Calu3 (cell line): ENCODE measurements at regions not wholly inside any gene's neighbourhood (a gene's known extent, or its start where the extent isn't known, plus 50 kb on each side); places are given as distances from the start of the nearest gene placed in this dataset.

Source experiments
- BruUV-seq: library from RNA; stranded (reverse); fragments of 400-500 nt; replicated peaks from 2 replicates; lab custom pipeline; 2021; lab: Mats Ljungman, UMichigan
- CTCF ChIA-PET: fragments of 300-600 bp; sonication (Branson Sonifier 250); formaldehyde crosslinking; loops from one replicate; lab custom pipeline; 2022; ENCODE audit warnings: antibody characterized with exemption; lab: Charles Lee
- DNase-seq: peaks from one replicate; pipeline ENCODE4 v3.0.0; 2022
- H3K27ac Mint-ChIP-seq: one replicate; pipeline ENCODE4 v1.8.0; 2022; ENCODE audit warnings: mixed read lengths; ENCODE audit not compliant: unreplicated experiment
- H3K27me3 Mint-ChIP-seq: one replicate; pipeline ENCODE4 v1.8.0; 2022; ENCODE audit warnings: mixed read lengths; ENCODE audit not compliant: unreplicated experiment
- H3K36me3 Mint-ChIP-seq: one replicate; pipeline ENCODE4 v1.8.0; 2022; ENCODE audit warnings: mild to moderate bottlenecking, moderate library complexity, mixed read lengths; ENCODE audit not compliant: insufficient read depth, unreplicated experiment
- H3K4me1 Mint-ChIP-seq: one replicate; pipeline ENCODE4 v1.8.0; 2022; ENCODE audit warnings: mild to moderate bottlenecking, low read depth, mixed read lengths; ENCODE audit not compliant: unreplicated experiment
- H3K4me3 Mint-ChIP-seq: one replicate; pipeline ENCODE4 v1.8.0; 2022; ENCODE audit warnings: mild to moderate bottlenecking, low read depth, moderate library complexity, mixed read lengths; ENCODE audit not compliant: unreplicated experiment
- H3K9me3 Mint-ChIP-seq: one replicate; pipeline ENCODE4 v1.8.0; 2022; ENCODE audit warnings: low read depth, mixed read lengths; ENCODE audit not compliant: unreplicated experiment
- intact Hi-C: fragments of 100-400 bp; cut with micrococcal nuclease; formaldehyde crosslinking; loops from one replicate; pipeline ENCODE4 v1.10.0; 2022; ENCODE audit not compliant: unreplicated experiment
- TF ChIP-seq, protein P1 (sequence below): fragments of 200-600 bp; IDR thresholded peaks from one replicate; pipeline ENCODE4 v1.8.0; 2022; ENCODE audit warnings: antibody characterized with exemption; ENCODE audit not compliant: unreplicated experiment

DNA sequence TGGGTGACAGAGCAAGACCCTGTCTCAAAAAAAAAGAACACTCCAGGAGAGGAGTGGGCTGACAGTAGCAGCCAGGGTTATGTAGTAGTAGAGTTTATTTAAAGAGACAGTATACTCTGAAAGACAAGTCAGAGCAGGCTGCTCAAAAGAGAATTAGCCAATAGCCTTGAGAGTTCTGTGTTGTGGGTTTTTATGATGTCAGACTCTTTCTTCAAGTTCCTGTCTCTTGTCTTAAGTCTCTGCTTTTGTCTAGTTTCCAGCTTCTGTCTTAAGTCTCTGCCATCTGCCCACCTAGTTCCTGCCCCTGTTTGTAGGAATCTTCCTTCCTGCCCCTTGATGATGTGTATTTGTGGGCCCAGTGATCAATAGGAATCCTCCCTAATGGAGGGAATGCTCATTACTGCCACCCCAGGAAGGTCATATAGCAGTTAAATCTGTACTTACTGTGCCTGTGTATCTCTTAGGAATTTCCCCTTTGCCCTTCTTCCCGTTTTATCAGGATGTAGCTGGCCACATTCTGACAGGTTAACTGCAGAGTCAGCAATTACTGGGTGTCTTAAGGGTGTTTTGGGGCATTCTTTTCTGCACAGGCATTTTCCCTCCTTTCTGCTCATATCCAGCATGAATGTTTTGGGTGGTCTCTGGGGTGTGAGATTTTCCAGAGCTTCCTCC is 580.5 kb upstream of the SGCD start:
- H3K4me3 Mint-ChIP-seq, result no peak overlapping the region
- no TSS peak for BruUV-seq
- H3K9me3 Mint-ChIP-seq, result peaks cover 9% of the 10 kb centered on the region
- no peak overlapping the region for H3K27ac Mint-ChIP-seq
- TF ChIP-seq, protein P1, sequence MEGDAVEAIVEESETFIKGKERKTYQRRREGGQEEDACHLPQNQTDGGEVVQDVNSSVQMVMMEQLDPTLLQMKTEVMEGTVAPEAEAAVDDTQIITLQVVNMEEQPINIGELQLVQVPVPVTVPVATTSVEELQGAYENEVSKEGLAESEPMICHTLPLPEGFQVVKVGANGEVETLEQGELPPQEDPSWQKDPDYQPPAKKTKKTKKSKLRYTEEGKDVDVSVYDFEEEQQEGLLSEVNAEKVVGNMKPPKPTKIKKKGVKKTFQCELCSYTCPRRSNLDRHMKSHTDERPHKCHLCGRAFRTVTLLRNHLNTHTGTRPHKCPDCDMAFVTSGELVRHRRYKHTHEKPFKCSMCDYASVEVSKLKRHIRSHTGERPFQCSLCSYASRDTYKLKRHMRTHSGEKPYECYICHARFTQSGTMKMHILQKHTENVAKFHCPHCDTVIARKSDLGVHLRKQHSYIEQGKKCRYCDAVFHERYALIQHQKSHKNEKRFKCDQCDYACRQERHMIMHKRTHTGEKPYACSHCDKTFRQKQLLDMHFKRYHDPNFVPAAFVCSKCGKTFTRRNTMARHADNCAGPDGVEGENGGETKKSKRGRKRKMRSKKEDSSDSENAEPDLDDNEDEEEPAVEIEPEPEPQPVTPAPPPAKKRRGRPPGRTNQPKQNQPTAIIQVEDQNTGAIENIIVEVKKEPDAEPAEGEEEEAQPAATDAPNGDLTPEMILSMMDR, result no peak
- DNase-seq, result no peak
- H3K4me1 Mint-ChIP-seq, result no peaks in the 10 kb centered on the region
- H3K36me3 Mint-ChIP-seq, result no peaks in the 10 kb centered on the region
- CTCF ChIA-PET, result no interaction called here
- intact Hi-C loops, result no loop called here
- H3K27me3 Mint-ChIP-seq, result no peaks in the 10 kb centered on the region

DNA sequence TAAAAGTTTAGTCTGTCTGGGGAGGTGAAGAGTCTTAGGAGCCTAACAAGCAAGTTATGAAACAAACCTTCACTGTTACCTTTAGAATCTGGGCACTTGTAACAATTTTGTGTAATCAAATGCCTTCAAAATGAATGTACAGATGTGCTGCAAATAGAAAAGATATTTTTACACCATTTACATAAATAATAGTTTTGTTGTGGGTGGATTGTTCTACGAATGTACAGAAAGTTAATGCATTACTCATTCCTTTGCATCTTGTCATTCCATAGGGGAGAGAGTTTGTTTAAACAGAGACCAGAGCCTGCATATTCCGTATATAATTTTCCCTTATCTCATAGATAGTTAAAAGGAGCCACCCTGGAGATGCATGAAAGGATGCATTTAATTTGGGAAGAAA is 576.9 kb upstream of the SGCD start:
- H3K36me3 Mint-ChIP-seq, result no peaks in the 10 kb centered on the region
- TF ChIP-seq, protein P1, result no peak
- H3K4me1 Mint-ChIP-seq, result no peaks in the 10 kb centered on the region
- intact Hi-C loops, result no loop called here
- no peak overlapping the region for H3K4me3 Mint-ChIP-seq
- no peaks in the 10 kb centered on the region for H3K27me3 Mint-ChIP-seq
- no peak overlapping the region for H3K27ac Mint-ChIP-seq
- no peak for DNase-seq
- CTCF ChIA-PET, result no interaction called here
- H3K9me3 Mint-ChIP-seq, result peaks cover 15% of the 10 kb centered on the region
- no TSS peak for BruUV-seq

DNA sequence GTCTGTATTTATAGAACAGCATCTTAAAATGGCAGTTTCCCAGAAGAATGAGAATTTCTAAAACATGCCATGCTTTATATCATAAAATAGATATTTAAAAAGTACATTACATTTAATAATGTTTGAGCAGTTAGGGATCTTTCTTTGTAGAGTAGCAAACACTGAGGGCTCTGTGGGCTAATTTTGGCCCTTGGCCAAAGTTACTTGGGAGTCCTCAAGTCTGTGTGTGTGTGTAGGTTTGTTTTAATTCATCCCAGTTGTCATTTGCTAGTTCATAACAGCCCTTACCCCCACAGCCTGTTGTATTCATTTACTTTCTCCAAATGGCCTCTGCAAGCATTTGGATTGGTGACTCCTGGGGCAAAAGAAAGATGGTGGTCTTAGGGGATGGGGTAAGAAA is 576.4 kb upstream of the SGCD start:
- Mint-ChIP-seq H3K9me3 (peaks cover 15% of the 10 kb centered on the region), H3K4me3 (no peak overlapping the region), H3K27ac (no peak overlapping the region), H3K4me1 (no peaks in the 10 kb centered on the region), H3K27me3 (no peaks in the 10 kb centered on the region), H3K36me3 (no peaks in the 10 kb centered on the region)
- TF ChIP-seq, protein P1, result no peak
- no TSS peak for BruUV-seq
- DNase-seq, result no peak
- CTCF ChIA-PET, result no interaction called here
- intact Hi-C loops, result no loop called here

DNA sequence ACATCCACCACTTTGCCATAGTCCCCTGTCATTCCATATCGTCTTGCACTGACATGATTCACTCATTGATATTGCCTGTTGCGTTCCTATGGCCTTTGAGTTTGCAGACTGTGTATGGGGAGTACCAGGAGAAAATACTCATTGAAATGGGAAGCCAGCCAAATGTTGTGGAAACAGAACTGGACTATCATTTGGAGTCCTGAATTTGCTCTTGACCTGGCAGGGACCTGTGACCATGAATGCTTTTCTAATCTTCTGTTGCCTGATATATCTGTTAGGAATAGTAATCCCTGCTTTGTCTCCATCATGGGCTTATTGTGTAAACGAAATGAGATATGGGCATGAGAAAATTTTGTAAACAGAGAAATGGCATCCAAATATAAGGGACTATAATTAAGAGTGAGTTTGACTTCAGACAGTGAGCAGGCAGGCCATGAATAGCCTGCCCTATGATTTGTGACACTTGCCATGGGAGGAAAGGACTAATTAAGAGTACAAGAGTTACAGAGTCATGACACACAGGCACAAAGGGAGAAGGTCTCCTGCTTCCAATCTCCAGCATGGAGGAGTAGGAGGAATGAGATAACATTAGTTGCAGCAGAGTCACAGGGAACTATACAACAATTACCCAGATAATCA is 572.9 kb upstream of the SGCD start:
- peaks cover 12% of the 10 kb centered on the region for H3K9me3 Mint-ChIP-seq
- H3K36me3 Mint-ChIP-seq, result no peaks in the 10 kb centered on the region
- DNase-seq, result no peak
- H3K27me3 Mint-ChIP-seq, result no peaks in the 10 kb centered on the region
- BruUV-seq, result no TSS peak
- H3K4me3 Mint-ChIP-seq, result no peak overlapping the region
- no peak overlapping the region for H3K27ac Mint-ChIP-seq
- TF ChIP-seq, protein P1, result no peak
- H3K4me1 Mint-ChIP-seq, result no peaks in the 10 kb centered on the region
- CTCF ChIA-PET, result no interaction called here
- intact Hi-C loops, result no loop called here
